Caco-2 (cell line): ENCODE measurements at regions not wholly inside any gene's neighbourhood (a gene's known extent, or its start where the extent isn't known, plus 50 kb on each side); places are given as distances from the start of the nearest gene placed in this dataset.

ENCODE experiments used
- BruUV-seq: library from RNA; stranded (reverse); fragments of 400-500 nt; replicated peaks from 2 replicates; lab custom pipeline; 2021; lab: Mats Ljungman, UMichigan
- CTCF ChIA-PET: fragments of 300-600 bp; sonication (Branson Sonifier 250); formaldehyde crosslinking; loops from one replicate; lab custom pipeline; 2022; ENCODE audit warnings: antibody characterized with exemption; lab: Charles Lee
- POLR2A ChIA-PET: fragments of 300-600 bp; sonication (Branson Sonifier 250); formaldehyde crosslinking; loops from one replicate; lab custom pipeline; 2022; ENCODE audit warnings: antibody characterized with exemption; lab: Charles Lee
- DNase-seq, 2 experiments: peaks; one replicate each; pipeline versions ENCODE4 v3.0.0 to v3.0.0-alpha.2; 2020 to 2022
- H3K27me3 ChIP-seq: replicated peaks from 2 replicates; pipeline ENCODE4 v1.6.0; 2011; ENCODE audit warnings: low read length; ENCODE audit not compliant: control insufficient read depth, insufficient read depth
- H3K36me3 ChIP-seq: 2 replicates; pipeline ENCODE4 v1.5.1; 2011; ENCODE audit warnings: low read length; ENCODE audit not compliant: control insufficient read depth, insufficient read depth
- H3K4me1 ChIP-seq: fragments of 250-450 bp; sonication (Bioruptor Pico); 2 replicates; pipeline ENCODE4 v1.5.1; 2020; ENCODE audit warnings: mild to moderate bottlenecking
- H3K4me3 ChIP-seq: 2 replicates; pipeline ENCODE4 v1.5.1; 2011; ENCODE audit warnings: low read depth, mild to moderate bottlenecking, control low read depth, low read length
- H3K9me3 ChIP-seq: fragments of 250-450 bp; sonication (Bioruptor Pico); 2 replicates; pipeline ENCODE4 v1.5.1; 2020; ENCODE audit warnings: mild to moderate bottlenecking, moderate library complexity
- H3K27ac Mint-ChIP-seq: one replicate; pipeline ENCODE4 v1.8.0; 2022; ENCODE audit warnings: mixed read lengths; ENCODE audit not compliant: unreplicated experiment
- H3K27me3 Mint-ChIP-seq: one replicate; pipeline ENCODE4 v1.8.0; 2022; ENCODE audit warnings: mixed read lengths; ENCODE audit not compliant: insufficient read depth, unreplicated experiment
- H3K36me3 Mint-ChIP-seq: one replicate; pipeline ENCODE4 v1.8.0; 2022; ENCODE audit warnings: mild to moderate bottlenecking, mixed read lengths; ENCODE audit not compliant: insufficient read depth, unreplicated experiment
- H3K4me1 Mint-ChIP-seq: one replicate; pipeline ENCODE4 v1.8.0; 2022; ENCODE audit warnings: low read depth, mixed read lengths; ENCODE audit not compliant: unreplicated experiment
- H3K4me3 Mint-ChIP-seq: one replicate; pipeline ENCODE4 v1.8.0; 2022; ENCODE audit warnings: mild to moderate bottlenecking, moderate library complexity, mixed read lengths; ENCODE audit not compliant: unreplicated experiment
- H3K9me3 Mint-ChIP-seq: one replicate; pipeline ENCODE4 v1.8.0; 2022; ENCODE audit warnings: mixed read lengths; ENCODE audit not compliant: unreplicated experiment
- intact Hi-C: fragments of 100-400 bp; cut with micrococcal nuclease; formaldehyde crosslinking; loops from one replicate; pipeline ENCODE4 v1.10.0; 2022; ENCODE audit not compliant: unreplicated experiment
- TF ChIP-seq, protein P1 (sequence below), 2 experiments: fragments of 200-600 bp in 1 of 2; IDR thresholded peaks; 1 replicate in 1 of 2; 2 replicates in 1 of 2; pipeline versions ENCODE4 v1.5.1 to v1.8.0; 2011 to 2022; ENCODE audit warnings: antibody characterized with exemption in 1 of 2, control low read depth in 1 of 2, inconsistent platforms in 1 of 2, low read depth in 1 of 2, low read length in 1 of 2, mild to moderate bottlenecking in 1 of 2, moderate library complexity in 1 of 2; ENCODE audit not compliant: insufficient read depth in 1 of 2, severe bottlenecking in 1 of 2, unreplicated experiment in 1 of 2

DNA sequence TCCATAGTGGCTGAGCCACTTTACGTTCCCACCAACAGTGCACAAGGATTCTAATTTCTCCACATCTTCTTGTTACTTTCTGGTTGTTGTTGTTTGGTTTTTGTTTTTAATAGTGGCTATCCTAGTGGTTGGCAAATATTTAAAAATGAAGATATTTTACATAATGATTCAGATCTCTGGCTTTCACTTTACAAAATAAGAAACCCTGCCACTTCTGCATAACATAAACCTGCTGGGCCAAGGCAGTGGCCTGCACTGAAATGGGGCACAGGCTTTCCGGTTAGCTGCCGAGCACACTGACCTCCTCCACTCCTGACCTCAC is 320.4 kb downstream of the RPS6KC1 start:
- DNase-seq: no peak
- H3K4me3 Mint-ChIP-seq: peak overlapping the region; percentile 59
- no peaks in the 10 kb centered on the region for H3K27me3 Mint-ChIP-seq
- H3K9me3 Mint-ChIP-seq: peaks cover 17% of the 10 kb centered on the region
- no TSS peak for BruUV-seq
- H3K4me1 ChIP-seq: peaks cover 58% of the 10 kb centered on the region
- TF ChIP-seq, protein P1, sequence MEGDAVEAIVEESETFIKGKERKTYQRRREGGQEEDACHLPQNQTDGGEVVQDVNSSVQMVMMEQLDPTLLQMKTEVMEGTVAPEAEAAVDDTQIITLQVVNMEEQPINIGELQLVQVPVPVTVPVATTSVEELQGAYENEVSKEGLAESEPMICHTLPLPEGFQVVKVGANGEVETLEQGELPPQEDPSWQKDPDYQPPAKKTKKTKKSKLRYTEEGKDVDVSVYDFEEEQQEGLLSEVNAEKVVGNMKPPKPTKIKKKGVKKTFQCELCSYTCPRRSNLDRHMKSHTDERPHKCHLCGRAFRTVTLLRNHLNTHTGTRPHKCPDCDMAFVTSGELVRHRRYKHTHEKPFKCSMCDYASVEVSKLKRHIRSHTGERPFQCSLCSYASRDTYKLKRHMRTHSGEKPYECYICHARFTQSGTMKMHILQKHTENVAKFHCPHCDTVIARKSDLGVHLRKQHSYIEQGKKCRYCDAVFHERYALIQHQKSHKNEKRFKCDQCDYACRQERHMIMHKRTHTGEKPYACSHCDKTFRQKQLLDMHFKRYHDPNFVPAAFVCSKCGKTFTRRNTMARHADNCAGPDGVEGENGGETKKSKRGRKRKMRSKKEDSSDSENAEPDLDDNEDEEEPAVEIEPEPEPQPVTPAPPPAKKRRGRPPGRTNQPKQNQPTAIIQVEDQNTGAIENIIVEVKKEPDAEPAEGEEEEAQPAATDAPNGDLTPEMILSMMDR (IDR thresholded peaks at IDR 0.05; ENCODE audit: insufficient read depth in 1 of 2, low read depth in 1 of 2, low read length in 1 of 2, severe bottlenecking in 1 of 2, unreplicated experiment in 1 of 2): no peak
- H3K4me1 Mint-ChIP-seq: peaks cover 58% of the 10 kb centered on the region
- ChIA-PET CTCF (interaction anchor here (1.0 kb wide), 1 partner anchor 44 kb away, joined by 3 read pairs; no protein-coding TSS in a partner anchor), POLR2A (no interaction called here)
- no peaks in the 10 kb centered on the region for H3K9me3 ChIP-seq
- peak overlapping the region; percentile 93 for H3K27ac Mint-ChIP-seq
- H3K4me3 ChIP-seq: no peak overlapping the region
- no peaks in the 10 kb centered on the region for H3K36me3 ChIP-seq
- intact Hi-C loops: loop anchor here (5.0 to 10.0 kb wide), 6 partner anchors 84 to 813 kb away; partner anchors contain the start of gene PROX1
- H3K36me3 Mint-ChIP-seq: peaks cover 10% of the 10 kb centered on the region
- no peaks in the 10 kb centered on the region for H3K27me3 ChIP-seq

- TF ChIP-seq, protein P1 (IDR thresholded peaks at IDR 0.05; ENCODE audit: insufficient read depth in 1 of 2, low read depth in 1 of 2, low read length in 1 of 2, severe bottlenecking in 1 of 2, unreplicated experiment in 1 of 2): no peak
- ChIA-PET POLR2A (no interaction called here), CTCF (interaction anchor here (0.6 to 1.0 kb wide), 3 partner anchors 43 to 1021 kb away, joined by 3 read pairs; partner anchors contain the start of gene PROX1)
- H3K4me1 Mint-ChIP-seq: peaks cover 64% of the 10 kb centered on the region
- H3K36me3 ChIP-seq: no peaks in the 10 kb centered on the region
- H3K9me3 ChIP-seq: no peaks in the 10 kb centered on the region
- H3K4me1 ChIP-seq: peaks cover 64% of the 10 kb centered on the region
- peak overlapping the region; percentile 59 for H3K4me3 Mint-ChIP-seq
- H3K27ac Mint-ChIP-seq: peak overlapping the region; percentile 93
- H3K27me3 ChIP-seq: no peaks in the 10 kb centered on the region
- intact Hi-C loops: loop anchor here (1.0 to 10.0 kb wide), 10 partner anchors 43 to 813 kb away; partner anchors contain the start of gene PROX1
- no peaks in the 10 kb centered on the region for H3K27me3 Mint-ChIP-seq
- H3K9me3 Mint-ChIP-seq: peaks cover 11% of the 10 kb centered on the region
- BruUV-seq: TSS peak; percentile 58
- peak; percentile 92 to 96 for DNase-seq
- peaks cover 10% of the 10 kb centered on the region for H3K36me3 Mint-ChIP-seq
- no peak overlapping the region for H3K4me3 ChIP-seq
Observed at GRCh38 chr1:213371847-213372619, 321.0 kb downstream of the RPS6KC1 start.

DNA sequence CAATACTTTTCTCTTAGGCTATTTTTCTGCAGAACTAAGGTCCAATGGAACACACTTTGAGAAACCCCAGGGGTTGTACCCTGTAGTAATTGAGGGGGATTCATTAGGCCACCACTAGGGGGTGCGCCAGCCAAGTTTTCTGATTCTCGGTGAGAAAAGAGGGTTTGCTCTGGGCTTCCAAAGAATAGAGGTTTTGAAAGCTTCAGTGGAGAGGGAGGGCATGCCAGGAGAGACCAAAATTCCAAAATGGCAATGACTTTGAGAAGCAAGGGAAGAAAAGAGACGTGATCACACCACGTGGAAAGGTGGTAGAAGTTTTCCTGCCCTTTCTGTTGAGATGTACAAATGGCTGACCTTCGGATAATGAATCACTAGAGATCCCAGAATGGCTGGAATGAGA is 323.3 kb downstream of the RPS6KC1 start:
- TF ChIP-seq, protein P1 (IDR thresholded peaks at IDR 0.05; ENCODE audit: insufficient read depth in 1 of 2, low read depth in 1 of 2, low read length in 1 of 2, severe bottlenecking in 1 of 2, unreplicated experiment in 1 of 2): peak; percentile 73 to 86
- POLR2A ChIA-PET: no interaction called here
- H3K4me3 ChIP-seq: no peak overlapping the region
- peaks cover 8% of the 10 kb centered on the region for H3K9me3 Mint-ChIP-seq
- CTCF ChIA-PET: interaction anchor here (0.8 kb wide), 1 partner anchor 25 kb away, joined by 3 read pairs; no protein-coding TSS in a partner anchor
- BruUV-seq: no TSS peak
- no peaks in the 10 kb centered on the region for H3K9me3 ChIP-seq
- no peak overlapping the region for H3K4me3 Mint-ChIP-seq
- intact Hi-C loops: loop anchor here (1.0 to 10.0 kb wide), 7 partner anchors 87 to 810 kb away; partner anchors contain the start of gene PROX1
- no peaks in the 10 kb centered on the region for H3K27me3 Mint-ChIP-seq
- H3K36me3 Mint-ChIP-seq: peaks cover 10% of the 10 kb centered on the region
- H3K4me1 Mint-ChIP-seq: peaks cover 61% of the 10 kb centered on the region
- peak; percentile 78 to 82 for DNase-seq
- H3K4me1 ChIP-seq: peaks cover 80% of the 10 kb centered on the region
- H3K27me3 ChIP-seq: no peaks in the 10 kb centered on the region
- no peaks in the 10 kb centered on the region for H3K36me3 ChIP-seq
- H3K27ac Mint-ChIP-seq: peak overlapping the region; percentile 13
